Amygdala (tissue), 56 donors: ENCODE measurements at regions not wholly inside any gene's neighbourhood (a gene's known extent, or its start where the extent isn't known, plus 50 kb on each side); places are given as distances from the start of the nearest gene placed in this dataset.
"Not testable (repeated sequence)": the region's sequence is repeated elsewhere in the genome, so short reads cannot be mapped to it uniquely, and the experiment has no call there.

Experiments used
- DNase-seq, 56 donors: peaks; one replicate each; lab custom pipeline; 2025; lab: John Stamatoyannopoulos, UW

DNA sequence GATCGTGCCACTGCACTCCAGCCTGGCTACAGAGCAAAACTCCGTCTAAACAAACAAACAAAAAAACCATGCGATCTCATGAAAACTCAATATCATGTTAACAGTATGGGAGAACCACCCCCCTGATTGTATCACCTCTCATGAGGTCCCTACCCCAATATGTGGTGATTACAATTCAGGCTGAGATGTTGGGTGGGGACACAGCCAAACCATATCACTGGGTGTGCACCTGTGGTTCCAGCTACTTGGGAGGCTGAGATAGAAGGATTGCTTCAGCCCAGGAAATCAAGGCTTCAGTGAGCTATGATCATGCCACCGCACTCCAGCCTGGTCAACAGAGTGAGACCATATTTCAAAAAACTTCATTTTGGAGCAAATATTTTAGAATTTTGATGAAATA lies 1094.7 kb upstream of the CDH8 start:
- DNase-seq = no peak

GRCh38 chr16:63129411-63130125 lies 1093.3 kb upstream of the CDH8 start:
- no peak for DNase-seq

DNA sequence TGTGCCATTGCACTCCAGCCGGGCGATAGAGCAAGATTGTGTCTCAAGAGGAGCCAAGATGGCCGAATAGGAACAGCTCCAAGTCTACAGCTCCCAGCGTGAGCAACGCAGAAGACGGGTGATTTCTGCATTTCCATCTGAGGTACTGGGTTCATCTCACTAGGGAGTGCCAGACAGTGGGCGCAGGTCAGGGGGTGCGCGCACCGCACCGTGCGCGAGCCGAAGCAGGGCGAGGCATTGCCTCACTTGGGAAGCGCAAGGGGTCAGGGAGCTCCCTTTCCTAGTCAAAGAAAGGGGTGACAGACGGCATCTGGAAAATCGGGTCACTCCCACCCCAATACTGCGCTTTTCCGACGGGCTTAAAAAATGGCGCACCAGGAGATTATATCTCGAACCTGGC lies 1083.7 kb upstream of the CDH8 start:
- not testable (repeated sequence) for DNase-seq

DNA sequence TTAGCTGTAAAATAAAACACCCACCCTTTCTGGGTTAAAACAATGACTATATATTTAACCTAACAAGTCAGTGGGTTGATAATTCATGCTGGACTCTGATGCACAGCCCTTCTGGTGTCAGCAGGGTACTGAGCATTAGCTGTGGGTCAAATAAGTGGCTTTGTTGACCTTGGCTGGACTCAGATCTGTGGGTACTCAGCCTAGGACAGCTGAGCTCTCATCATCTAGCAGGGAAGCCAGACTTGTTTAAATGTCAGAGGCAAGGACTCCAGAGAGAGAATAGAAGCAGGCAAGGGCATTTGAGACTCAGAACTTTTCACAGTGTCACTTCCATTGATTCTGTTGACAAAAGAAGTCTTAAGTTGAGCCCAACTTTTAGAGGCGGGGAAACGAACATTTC lies 1063.8 kb upstream of the CDH8 start:
- DNase-seq = no peak

DNA sequence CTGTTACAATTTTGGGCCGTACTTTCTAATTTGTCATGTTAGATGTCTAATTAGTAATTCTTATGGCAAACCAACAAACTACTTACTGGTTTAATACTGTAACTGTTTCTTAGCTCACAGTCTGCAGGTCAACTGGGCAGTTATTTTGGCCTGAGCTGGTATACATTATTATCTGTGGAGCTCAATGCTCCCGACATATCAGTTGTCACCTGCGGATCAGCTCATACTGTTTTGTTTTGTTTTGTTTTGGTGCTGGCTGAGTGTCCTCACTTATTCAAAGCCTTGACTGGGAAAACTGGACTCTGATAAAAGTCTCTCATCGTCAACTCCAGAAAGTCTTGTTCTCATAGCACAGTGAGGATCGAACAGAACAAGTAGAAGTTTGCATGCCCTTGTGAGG lies 1060.6 kb upstream of the CDH8 start:
- no peak for DNase-seq

GRCh38 chr16:63092736-63093135 lies 1056.5 kb upstream of the CDH8 start:
- DNase-seq = no peak

GRCh38 chr16:63082101-63082500 lies 1045.9 kb upstream of the CDH8 start:
- DNase-seq = no peak

DNA sequence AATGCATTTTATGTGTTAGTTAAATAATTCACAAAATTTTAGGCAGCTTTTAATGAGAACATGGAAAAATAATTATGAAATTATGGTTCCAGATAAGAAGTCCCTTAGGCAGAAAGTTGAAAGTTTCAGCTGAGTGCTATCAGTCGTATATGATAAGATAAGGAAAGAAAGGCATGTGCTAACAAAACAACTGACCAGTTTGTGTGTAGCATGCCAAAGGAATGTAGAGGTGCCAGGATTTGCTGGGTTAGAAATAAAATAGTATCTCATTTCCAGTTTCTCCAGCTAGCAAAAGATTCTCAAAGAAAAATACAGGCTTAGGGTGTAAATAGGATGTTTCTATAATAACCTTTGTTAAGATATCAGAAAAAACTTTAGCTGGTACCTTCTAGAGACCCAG lies 1044.5 kb upstream of the CDH8 start:
- DNase-seq = no peak

- no peak for DNase-seq
These were observed 1032.8 kb upstream of the CDH8 start for GRCh38 chr16:63069047-63069446.

DNA sequence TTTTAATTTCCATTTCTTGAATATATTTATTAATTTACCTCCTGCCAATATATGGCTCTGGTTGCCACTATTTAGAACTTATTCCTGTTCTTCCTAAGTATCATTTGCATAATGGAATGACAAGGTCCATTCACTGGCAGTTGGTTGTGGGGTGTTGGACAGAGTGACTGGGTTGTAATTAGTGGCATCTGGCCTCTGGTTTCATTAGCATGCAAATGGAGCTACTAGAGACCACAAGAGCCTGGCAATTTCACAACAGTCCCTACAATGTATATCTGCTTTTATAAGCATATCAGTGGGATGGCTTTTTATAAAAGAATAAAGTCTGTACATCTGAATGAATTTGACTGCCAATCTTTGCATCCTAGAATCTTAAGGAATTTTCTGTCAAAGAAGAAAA lies 1030.9 kb upstream of the CDH8 start:
- DNase-seq = no peak

- no peak for DNase-seq
These were observed 1030.3 kb upstream of the CDH8 start for GRCh38 chr16:63066552-63066951.

DNA sequence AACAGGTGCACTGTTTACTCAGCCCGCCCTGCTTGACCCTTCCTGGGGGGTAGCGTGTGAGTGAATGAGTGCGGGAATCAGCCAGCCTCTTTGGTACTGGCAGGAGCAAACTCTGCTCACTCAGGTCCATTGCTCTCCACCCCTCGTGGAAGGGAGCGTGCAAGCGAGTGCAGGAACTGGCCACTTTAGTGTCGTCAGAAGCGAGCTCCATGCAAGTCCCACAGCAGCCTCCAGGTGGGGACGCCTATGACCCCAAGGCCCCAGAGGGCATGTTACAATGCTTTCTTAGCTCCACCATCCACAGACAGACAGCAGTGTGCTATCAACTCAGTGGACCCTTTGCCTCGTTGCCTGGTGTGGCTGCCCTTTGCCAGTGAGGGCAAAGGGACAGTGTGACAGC lies 1025.1 kb upstream of the CDH8 start:
- DNase-seq = no peak

GRCh38 chr16:63059676-63060075 lies 1023.4 kb upstream of the CDH8 start:
- DNase-seq = no peak

DNA sequence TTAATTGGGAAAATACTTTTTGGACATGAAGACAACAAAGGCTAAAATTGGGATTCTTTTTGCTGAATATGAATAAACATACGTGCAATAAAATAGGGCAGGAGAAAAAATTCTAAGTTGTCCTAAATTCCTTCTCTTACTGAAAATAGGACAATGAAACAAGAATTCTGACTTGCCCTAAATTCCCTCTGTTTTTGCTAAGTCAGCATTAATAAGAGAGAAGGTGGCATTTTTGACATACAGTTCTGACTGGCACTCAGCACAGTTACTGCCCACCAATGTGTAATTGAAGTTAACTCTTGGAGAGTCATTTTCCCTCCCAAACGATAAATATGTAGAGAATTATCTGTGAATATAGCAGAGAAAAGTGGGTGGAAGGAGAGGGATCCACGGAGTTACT lies 1021.1 kb upstream of the CDH8 start:
- DNase-seq = no peak

- DNase-seq = no peak
These were observed 1014.2 kb upstream of the CDH8 start for GRCh38 chr16:63050391-63050790.

DNA sequence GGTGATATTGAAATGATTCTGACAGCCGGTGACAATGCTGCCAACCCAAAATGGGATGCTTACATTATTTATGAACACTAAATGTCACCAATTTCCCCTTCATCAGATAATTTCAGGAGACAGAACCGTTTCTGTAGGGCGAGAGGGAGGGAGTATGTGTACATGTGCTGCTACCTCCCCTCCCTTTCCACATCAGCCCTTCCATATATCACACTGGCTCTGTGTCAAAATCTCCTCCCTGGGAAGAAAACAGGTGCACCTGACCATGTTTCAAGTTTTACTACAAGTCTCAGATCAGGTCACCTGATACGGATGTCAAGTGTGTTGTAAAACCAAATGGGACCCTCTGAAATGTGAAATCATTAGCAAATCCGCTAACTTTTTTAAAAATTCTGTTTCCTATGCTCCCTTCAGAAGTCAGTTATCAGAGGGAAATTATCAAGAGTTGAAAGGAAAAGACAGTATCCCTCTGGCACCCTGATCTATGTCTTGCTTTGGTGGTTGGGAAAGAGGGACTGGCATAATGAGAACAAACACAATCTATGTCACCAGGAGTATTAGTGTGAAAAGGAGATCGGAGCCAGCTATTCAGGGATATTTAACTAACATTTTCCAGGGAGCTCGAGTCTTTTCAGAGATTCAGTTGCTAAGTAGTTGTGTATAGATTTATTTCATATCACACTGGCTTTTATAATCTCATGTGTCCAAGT lies 1002.3 kb upstream of the CDH8 start:
- DNase-seq = no peak

DNA sequence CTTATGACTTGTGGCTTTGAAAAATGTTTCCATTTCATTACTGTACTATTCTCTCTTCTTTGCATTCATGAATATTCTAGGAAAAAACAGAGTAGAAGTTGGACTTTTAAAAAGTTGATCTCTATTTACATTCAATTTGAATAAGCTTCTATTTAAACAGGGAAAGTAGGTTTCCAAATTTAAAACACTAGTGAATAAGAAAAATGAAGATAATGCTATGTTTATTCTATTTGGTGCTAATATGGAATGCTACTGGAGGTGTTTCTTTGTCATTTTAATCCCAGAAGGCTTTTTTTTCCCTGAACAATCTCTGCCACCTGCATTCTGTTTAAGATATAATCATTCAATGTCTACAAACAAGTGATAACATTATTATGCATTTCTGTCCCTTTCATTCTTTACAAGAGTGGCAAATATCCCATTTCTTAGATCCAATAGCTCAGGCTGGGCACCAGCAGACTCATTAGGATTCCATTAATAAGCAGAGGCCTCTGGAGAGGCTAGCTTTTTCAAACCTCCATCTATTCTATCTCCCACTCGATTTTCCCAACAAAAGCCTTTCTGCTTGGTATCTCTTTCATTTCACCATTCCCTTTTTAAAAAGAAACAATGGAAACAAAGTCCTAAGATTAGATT lies 1001.6 kb upstream of the CDH8 start:
- DNase-seq = no peak

- no peak for DNase-seq
These were observed 982.5 kb upstream of the CDH8 start for GRCh38 chr16:63018581-63019223.

GRCh38 chr16:63008688-63009087 lies 972.5 kb upstream of the CDH8 start:
- no peak for DNase-seq

DNA sequence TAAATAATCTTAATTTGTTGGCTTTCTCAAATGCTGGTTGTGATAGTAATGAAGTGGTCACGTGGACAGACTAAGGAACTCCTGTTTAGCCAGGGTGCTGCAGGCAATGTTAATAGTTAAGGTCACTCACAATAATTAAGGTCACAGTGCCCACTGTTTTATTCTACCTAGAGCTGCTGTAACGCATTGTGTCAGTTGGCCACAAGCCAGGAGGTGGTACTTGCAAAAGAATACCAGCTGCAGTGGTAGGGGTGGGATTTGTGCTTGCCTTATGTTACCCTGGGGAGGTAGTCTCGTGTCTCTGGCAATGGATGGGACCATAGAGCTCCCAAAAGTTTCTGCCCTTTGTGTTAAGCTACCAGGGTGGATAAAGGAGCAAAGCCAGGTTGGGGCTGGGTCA lies 969.1 kb upstream of the CDH8 start:
- no peak for DNase-seq

- no peak for DNase-seq
These were observed 953.2 kb upstream of the CDH8 start for GRCh38 chr16:62989480-62989879.
